ENCODE measurements at regions not wholly inside any gene's neighbourhood (a gene's known extent, or its start where the extent isn't known, plus 50 kb on each side); places are given as distances from the start of the nearest gene placed in this dataset.
A peak's percentile ranks its signal among the peaks of the same experiment; 100 is the strongest.

DNA sequence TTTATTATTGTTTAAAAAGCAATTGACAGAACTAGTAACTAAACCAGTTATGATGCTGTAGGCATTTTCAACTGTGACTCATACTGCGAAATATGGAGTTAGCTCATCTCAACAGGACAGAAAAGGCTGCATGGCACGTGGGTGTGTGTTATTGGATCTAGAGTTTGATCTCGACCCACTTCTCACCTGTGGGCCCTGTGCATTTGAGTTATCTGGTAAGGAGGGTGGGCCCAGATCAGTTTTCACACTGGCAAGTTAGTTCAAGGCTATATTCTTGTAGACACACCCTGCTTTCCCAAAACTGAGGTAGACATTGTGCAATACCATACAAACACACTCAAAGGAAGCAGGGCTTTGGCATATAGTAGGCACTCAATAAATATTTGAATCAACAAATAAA, 71.3 kb upstream of the PRDX6 start:
- peak; percentile 22 for DNase-seq

DNA sequence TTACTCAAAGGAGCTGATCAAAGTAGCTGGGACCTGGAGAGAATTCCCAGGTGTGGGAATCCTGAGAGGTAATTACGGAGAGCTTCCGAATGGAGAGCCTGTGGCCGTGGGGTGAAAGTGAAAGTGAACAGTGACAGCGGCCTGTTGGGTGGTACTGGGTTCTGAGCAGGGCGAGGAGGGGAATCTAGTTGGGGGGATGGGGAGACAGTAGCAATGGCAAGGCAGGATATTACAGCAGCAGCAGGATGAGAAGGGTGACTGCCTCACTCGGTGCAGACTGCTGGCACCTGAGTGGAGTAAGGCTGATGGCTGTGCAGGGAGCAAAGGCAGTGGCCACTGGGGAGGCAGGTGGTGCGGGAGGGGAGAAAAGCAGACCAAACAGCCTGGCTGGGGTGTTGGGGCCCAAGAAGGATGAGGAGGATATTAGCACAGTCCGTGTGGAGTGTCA, 70.3 kb upstream of the PRDX6 start:
- no peak for DNase-seq

DNA sequence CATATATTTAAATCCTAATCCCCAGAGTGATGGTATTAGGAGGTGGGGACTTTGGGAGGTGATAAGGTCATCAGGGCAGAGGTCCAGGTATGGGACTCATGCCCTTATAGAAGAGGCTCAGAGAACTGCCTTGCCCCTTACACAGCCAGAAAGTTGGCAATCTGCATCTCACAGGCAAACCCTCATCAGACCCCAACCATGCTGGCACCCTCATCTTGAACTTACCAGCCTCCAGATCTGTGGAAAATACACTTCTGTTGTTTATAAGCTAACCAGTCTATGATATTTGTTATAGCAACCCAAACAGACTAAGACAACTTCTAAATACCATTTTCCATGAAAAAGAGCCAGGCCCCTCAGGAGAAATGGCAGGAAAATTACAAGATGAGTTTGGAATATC, 69.3 kb upstream of the PRDX6 start:
- no peak for DNase-seq

DNA sequence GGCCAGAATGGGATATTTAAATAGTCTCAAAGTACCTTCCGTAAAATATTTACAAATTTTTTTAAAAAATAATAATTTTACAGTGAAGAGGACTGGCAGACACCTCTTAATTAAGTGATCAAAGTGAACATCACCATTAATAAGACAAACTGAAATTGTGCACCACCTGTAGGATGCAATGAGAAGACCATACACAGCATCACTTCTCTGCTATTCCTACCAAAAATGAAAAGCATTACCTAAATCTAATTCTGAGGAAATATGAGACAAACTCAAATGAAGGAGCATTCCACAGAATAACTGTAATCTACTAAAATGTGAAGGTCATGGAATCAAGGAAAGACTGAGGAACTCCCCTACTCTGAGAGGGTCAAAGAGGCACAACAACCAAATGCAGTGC, 68.2 kb upstream of the PRDX6 start:
- no peak for DNase-seq

DNA sequence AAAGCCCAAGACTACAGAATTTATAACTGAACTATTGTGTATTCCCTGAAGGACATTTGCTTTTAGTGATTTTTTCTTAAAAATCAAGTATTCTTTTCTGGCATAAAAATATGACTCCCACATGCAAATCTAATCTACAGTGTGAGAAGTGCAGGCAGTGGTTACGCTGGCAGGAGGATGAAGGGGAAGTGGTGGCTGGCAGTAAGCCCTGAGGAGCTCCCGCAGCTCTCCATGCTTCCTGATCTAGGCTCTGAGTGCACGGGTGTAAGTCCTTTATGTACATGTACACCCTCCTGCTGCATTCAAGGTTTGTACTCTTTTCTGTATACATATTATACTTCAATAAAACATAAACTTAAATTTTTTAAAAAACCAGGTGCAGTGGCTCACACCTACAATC, 67.5 kb upstream of the PRDX6 start:
- DNase-seq, result no peak

DNA sequence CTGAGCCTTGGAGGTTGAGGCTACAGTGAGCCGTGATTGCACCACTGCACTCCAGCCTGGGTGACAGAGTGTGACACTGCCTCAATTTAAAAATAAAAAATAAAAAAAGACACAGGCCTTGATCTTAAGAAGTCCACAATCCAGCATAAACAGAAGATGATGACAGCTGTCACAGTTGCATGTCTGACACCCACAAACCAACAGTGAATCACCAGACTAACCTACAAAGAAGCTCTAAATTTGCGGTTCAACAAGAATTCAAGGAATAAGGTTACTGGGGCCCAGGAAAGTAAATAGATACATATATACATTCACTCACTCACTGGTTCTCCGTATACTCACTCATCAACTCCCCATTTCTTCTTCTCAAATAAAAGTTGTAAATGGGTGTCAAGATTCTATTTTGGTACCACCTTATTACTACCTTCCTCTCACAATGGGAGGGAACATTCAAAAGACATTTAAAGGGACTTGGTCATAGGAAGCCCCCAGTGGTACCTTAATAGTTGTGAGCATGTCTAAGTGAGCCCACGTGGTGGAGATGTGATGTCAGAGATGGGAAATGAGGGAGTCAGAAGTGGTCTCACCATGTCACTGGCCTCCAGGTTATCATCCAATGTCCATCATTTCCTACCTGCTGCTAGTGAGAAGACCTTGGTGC, 66.9 kb upstream of the PRDX6 start:
- DNase-seq, result no peak

DNA sequence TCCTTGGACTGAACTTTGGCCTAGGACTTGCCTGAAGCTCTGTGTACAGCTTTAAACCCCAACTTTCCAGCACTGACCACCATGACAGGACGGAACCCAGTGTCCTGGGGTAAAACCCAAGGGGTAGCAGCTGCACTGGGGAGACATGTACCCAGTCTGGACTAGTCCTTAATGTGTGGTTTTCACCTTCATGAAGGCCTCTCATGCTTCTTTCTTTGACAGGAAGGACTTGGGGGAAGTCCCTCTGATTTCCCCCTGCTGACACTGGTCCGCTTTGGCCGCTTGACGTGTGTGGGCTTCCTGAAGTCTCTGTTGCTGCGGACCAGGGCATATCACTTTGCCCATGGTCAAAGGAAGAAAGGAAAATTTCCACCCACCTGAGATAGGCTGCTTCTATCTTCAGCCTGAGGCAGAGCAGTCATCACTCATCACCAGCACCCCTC, 66.3 kb upstream of the PRDX6 start:
- no peak for DNase-seq

DNA sequence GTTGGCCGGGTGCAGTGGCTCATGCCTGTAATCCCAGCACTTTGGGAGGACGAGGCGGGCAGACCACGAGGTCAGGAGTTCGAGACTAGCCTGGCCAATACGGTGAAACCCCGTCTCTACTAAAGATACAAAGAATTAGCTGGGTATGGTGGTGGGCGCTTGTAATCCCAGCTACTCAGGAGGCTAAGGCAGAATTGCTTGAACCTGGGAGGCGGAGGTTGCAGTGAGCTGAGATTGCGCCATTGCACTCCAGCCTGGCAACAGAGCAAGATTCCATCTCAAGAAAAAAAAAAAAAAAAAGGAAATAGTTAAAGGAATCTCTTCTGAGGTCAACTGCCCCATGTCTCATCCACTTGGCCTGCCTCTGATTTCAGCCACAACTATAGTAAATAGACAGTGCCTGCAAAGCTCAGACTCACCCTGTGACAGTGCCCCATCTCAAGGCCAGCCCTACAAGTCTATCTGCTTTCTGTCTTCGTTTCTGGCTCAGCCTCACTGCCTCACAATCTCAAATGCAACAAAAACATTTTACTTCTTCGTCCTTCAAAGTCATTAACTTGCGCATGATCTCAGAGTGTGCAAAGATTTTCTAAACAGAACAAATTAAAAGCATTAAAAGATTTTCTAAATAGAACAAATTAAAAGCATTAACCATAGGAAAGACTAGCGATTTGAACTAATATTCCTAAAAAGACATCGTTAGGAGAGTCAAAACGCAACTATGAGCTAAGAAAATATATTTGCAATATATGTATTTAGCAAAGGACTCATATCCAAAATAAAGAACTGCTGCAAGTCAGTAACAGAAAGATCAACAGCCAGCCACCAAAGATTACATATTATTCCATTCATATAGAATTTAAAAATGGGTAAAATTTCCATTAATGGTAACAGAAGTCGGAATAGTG, 65.0 kb upstream of the PRDX6 start:
- DNase-seq, result no peak

DNA sequence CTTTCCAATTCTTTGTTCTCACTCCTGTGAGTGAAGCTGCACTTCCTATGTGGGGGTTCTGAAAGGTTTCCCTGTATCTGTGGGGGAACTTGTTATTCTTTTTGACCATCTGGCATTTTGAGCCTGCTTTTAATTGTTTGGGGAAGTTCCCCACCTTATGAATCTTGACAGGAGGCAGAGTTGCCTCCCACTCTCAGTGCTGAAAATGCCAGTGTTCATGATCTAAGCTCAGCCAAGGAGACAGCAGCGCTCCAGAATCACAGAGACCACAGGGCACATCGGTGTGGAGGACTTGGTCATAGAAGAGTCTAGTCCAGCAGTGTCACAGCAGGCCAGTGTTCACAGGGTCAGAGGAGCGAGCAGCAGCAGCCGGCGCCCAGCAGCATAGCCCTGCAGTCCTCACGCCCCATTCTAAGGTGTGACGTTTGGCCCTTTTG, 63.8 kb upstream of the PRDX6 start:
- no peak for DNase-seq

DNA sequence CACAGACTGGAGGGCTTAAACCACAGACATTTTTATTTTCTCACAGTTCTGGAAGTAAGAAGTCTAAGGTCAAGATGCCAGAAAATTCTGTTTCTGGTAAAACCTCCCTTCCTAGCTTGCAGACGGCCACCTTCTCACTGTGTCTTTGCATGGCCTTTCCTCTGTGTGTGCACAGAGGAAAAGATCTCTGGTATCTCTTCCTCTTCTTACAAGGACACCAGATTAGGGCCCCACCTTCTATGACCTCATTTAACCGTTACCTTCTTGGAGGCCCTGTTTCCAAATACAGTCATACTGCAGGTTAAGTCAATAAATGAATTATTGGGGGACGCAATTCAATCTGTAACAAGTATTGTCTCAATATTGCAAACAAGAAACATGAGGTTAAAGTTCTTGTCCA, 63.0 kb upstream of the PRDX6 start:
- no peak for DNase-seq

DNA sequence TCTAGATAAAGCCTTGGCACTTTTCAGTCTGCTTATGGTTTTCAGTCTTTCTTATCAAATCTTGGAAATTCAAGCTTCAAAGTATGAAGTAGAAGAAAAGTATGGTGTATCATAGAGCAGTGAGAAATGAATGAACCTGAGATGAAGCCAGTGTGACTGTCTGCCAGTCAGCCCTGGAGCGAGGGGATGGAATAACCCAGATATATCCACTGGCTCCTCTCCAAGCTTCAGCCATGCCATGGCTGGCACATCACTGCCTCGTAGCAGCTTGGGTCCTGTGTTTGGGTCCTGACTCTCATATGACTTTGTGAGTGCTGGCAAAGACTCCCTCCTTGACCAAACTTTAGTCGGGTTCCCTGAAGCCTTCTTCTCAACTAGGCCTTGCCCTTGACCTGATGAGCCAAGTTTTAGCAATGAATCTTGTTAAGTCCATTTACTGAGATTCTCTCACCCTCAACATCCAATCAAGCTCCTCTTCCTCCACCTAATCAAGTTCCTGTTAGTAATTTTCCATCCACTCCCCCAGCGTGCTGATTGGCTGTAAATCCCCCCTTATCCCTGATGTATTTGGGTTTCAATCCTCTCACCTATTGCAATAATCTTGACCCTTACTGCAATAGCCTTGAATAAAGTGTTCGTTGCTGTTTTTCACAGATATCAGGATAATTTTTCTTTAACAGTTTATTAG, 62.5 kb upstream of the PRDX6 start:
- DNase-seq, result no peak

DNA sequence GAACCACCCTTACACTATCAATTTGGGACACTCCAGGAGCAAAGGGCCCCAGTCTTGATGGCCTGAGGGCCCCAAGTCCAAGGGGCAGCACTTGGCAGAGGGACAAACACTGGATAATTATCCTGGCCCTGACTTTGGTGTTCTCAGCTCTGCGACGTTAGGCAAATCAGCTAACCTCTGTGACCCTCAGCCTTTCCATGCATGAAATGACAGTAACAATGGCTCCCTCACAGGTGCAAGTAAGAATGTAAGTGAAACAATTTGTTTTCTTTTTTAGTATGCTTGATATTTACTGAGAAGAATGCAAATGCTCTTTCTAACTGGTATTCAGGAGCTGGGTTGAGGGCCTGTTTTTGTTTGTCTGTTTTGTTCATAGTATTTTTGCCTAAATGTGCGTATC, 61.6 kb upstream of the PRDX6 start:
- DNase-seq, result no peak

DNA sequence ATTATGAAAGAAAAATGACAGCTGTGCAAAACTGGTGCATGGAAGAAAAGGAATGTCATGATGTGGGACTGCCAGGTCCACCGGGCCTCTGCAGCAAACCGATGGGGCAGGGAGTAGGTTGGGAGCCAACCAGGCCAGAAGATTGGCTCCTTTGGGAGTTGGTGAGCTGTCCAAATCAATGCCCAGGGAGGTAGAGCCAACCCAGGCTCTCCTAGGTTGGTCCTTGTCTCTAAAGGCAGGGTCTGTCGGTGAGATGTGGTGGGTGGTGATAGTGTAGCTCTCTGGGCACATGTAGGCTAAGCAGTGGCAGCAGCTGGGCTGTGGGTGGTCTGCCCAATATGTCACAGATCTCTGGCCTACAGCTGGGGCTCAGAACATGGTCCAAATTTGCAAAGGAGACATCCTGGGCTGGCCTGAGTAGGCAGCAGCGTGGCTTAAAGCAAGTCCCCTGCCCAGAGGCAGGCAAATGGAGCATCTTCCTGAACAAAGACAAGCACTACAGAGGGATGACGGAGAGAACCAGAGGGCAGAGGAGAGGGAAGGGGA, 61.2 kb upstream of the PRDX6 start:
- no peak for DNase-seq

DNA sequence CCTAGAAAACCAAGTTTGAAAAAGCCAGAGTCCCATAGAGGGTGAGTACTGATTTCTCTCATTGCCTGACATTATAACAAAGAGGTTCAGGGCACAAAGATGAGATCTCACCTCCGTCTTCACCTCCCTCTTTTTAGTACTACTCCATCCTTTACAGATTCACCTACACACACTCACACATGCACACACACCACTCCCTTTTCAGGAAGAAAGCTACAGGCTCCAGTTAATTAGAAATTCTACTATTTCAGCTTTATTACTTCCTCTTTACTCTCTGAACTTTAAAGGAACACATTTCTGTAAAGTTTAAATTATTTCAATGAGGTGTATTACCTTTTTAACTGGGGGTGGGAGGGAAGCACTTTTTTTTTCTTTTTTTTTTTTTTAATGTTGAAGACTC, 59.6 kb upstream of the PRDX6 start:
- no peak for DNase-seq

DNA sequence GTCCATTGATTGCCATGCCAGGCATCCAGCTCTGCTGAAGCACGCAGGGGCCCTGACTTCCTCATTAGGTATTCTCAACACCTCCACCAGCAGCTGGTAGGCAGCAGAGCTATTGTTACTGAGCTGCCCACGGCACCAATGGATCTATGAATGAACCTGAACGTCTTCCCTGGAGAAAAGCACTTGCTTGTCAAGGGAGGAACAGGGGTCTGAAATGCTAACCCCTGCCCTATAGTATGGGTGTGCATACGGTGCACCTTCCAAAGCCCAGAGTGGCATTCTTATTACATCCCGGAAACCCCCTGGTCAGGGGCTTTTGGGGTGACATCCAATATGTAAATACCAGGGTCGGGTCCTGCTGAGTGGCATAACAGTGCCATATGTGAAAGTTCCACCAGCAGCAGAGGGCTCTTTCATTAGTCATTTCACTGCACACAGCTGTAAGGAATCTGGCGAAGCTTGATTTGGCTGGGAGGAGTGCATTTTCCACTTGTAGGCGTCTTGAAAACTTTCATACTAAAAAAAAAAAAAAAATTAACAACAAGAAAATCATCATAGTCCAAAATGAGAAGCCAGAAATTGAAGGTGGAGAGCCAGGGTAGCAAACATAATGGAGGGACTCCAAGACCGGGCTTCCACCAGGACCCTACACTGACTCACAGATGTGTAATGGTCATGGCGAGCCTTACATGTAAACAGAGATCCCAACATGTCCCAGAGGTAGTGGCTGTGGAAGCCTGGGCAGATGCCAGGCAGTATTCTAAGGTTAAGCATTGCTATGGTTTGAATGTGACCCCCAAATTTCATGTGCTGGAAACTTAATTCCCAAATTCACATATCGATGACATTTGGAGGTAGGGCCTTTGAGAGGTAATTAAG, 58.8 kb upstream of the PRDX6 start:
- DNase-seq, result no peak

DNA sequence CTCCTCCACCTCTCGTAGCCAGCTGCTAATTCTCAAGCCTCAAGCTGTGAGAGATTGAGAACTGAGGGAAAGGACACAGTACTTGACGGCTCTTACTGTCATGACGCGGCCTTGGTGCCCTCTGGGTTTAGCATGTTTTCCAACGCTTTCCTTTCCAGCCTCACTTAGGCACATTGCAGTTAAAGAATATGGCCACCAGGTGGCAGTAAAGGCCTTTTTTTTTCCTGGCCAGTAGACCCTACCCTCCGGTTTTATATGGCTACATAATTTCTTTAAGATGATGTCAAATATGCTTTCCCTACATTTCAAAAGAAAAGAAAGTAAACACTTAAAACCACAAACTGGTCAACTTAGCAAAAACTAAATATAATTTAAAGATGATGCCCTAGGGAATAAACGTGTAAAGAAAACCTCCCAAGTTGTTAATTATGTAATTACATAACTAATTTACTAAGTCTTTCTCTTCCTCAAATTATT, 56.8 kb upstream of the PRDX6 start:
- peak; percentile 64 for DNase-seq

DNA sequence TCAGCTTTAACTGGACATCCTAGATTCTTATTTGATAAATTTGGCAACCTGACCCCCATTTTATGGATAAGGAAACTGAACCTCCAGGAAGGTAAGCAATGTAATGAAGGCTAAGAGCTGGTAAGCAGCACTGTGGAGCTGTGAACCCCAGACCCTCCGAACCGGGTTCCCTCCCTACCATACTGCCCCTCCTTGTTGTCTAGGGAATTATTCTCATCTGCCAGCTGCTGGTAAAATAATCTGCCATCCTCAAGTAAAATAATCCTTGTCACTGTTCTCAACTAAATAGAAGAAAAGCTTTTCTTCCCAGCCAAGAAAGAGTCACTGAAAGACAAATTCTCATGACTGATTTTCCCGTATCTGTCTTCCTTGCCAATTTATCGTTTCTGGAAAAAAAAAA, 55.8 kb upstream of the PRDX6 start:
- no peak for DNase-seq

DNA sequence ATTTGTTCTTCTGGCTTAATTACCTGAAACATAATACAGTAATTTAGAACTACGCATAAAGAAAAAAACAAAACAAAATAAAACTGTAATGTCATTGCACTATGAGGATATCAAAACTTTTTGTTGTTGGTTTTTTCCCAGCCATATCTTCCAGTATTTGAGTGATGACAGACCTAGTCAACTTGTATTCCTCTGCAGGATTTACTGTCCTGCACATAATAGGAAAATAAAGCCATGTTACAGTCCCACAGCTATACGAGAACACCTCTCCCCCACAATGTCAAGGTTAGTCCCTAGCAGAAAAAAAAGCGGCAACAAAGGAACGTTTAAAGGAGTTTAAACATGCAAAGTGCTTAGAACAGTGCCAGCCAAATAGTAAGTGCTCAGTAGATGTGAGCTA, 55.3 kb upstream of the PRDX6 start:
- DNase-seq, result no peak

DNA sequence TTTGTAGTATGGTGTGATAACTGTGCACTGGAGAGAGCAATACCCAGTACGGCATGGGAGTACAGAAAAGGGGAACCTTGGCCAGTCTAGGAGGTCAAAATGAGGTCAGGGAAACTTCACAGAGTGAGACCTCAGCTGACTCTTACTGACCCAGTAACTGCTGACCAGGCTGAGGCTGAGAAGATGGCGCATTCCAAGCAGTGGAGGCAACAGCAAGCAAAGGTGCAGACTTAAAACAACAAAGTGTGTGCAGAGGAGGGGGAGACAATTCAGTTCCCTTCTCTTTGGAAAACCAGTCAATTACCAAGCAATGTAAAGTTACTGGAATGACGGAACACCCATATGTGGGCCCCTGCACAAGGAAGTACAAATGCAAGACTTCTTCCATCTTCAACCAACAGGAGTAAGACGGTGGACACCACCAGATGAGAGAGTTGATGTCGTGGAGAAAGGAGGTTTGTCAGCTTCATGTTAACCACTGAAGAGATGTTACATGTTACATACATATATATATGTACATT, 54.6 kb upstream of the PRDX6 start:
- DNase-seq, result no peak

DNA sequence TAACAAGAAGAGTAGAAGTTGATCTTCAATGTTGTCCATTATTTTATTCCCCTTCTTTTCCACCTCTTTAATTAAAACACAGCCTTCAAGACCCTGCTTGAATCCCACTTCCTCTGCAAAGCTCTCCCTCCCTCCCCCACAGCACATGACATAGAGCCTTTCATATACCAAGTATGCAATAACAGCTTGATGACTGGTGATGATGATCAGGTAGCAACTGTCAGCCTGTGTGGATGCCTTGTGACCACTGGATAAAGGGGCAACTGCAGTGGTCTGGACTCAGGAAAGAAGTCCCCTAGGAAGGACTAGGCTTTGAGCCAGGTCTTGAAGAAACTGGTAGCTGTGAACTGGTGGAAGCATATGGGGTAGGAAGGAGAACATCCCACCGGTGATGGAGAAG, 53.8 kb upstream of the PRDX6 start:
- DNase-seq, result no peak

DNA sequence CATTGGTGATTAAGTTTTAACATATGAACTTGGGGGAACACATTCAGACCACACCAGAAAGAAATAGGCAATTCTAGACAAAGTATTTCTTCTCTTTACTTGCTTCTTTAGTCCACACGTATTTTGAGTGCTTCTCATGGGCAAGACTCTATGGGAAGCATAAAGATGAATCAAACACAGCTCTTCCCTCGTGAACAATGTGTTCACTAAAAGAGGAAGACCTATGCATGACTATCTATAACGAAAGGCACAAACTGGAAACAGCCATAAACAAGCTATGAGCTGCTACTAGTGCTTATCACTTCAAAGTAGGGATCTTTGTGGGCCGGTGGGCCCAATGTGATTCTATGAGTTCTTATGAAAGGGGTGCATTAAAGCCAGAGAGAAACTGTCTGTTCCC, 53.0 kb upstream of the PRDX6 start:
- no peak for DNase-seq

DNA sequence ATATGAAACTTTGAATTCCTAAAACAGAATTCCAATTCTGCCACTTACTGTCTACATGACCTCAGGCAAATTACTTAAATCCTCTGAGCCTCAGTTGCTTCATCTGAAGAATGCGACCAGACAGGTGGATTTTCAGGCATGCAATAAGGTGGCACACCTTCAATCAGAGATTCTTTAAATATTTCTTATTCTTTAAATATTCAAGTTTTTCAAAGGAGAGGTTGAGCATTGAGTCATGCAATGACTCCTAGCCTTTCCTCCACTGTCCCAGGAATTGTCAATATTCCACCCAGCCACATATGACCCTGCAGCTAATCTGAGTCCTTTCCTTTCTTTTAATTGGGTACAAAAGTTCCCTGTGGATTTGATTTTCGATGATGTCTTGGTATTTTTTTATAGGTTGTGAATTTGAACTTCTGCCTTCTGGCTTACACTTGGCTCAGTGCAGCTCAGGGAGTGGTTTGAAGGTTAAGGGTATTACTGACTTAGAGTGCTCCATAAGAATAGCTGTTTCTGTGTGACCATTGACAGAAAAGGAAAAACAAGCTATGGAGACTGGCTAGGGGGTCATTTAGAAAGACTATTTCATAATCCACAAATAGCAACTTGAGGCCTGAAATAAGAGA, 52.2 kb upstream of the PRDX6 start:
- no peak for DNase-seq

All from stimulated activated CD4-positive, alpha-beta T cell treated with anti-CD3 and anti-CD28 coated beads, Interleukin-15, amount 100 ng/mL, for 24 hours (primary cell).